Right kidney (tissue), 1 donor: ENCODE measurements at regions not wholly inside any gene's neighbourhood (a gene's known extent, or its start where the extent isn't known, plus 50 kb on each side); places are given as distances from the start of the nearest gene placed in this dataset.

Experiments
- DNase-seq: peaks from one replicate; pipeline ENCODE4 v3.0.0-alpha.2; 2016

DNA sequence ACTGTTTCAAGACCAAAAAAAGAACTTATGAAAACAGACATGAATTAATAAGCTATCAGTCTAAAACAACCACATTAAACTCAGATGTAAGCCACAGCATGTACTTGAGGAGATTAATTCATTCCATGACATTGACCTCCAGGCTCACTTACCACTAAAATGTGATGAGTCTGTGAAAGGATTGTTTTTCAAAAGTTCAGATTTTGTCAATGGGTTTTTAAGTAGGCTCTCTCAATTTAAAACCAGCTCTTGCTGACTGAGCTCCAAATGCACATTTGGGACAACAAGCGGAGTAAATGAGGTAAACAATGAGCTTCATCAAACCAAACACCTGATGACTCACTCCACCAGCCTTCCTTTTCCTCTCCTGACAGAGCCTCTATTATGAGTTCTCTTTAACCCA lies 197.0 kb downstream of the SIM1 start:
- DNase-seq = no peak

DNA sequence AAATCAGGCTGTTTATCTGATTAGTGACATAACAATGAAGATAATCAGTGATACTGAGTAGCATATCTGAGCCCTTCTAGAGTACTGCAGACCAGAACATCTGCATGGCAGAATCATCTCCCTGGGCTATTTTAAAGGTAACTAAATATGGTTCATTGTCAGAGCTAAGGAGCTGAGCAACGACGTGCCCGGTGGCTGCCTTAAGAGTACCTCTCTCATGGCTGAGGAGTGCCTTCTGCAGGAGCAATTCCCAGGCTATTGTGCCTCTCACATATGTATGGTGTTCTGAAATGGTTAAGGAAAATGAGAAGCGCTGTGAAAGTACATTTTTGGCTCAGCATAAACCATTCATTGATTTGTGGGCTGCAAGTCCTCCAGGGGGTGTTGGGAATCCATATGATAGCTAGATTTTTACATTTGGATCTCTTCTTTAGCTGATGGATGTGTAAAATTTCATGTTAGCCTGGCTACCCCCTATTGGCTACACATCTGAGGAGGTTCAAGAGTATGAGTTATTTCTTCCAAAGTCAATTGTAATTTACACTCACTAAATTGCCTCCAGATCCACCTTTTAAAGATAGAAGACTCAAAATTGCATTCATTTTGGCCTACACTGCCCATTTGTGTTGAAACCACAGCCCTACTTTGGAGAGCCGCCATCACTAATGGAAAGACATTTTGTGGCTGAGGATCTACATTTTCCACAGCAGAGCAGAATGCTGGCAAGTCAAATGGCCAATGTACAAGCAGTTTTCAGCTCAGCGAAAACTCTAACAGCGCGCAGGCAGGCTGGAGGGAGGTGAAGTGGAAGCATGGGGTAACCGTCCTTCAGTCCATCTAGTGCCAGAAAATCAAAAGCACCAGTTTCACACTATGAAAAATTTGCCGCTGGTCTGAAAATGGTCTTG lies 198.0 kb downstream of the SIM1 start:
- no peak for DNase-seq

- DNase-seq = no peak
Observed at GRCh38 chr6:100262086-100262485, 202.6 kb downstream of the SIM1 start.

DNA sequence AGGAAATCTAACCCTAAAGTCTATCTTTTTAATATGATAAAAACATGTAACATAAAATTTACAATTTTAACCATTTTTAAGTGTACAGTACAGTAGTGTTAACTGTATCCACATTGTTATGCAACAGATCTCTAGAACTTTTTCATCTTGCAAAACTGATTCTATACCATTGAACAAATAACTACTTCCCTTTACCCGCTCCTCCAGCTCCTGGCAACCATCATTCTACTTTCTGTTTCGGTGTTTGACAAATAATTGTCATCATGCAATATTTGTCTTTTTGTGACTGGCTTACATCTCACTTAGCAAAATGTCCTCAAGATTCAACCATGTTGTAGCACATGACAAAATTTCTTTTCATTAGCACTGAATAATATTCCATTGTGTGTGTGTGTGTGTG lies 203.2 kb downstream of the SIM1 start:
- no peak for DNase-seq

- DNase-seq = no peak
Observed at GRCh38 chr6:100260584-100260983, 204.1 kb downstream of the SIM1 start.

GRCh38 chr6:100259865-100260264 lies 204.9 kb downstream of the SIM1 start:
- DNase-seq = no peak

GRCh38 chr6:100258752-100259151 lies 206.0 kb downstream of the SIM1 start:
- no peak for DNase-seq

GRCh38 chr6:100257793-100258395 lies 206.8 kb downstream of the SIM1 start:
- peak; percentile 11 for DNase-seq

GRCh38 chr6:100255701-100256100 lies 209.0 kb downstream of the SIM1 start:
- no peak for DNase-seq

- DNase-seq = no peak
Observed at GRCh38 chr6:100247123-100247522, 217.6 kb downstream of the SIM1 start.

- no peak for DNase-seq
Observed at GRCh38 chr6:100246206-100246605, 218.5 kb downstream of the SIM1 start.

DNA sequence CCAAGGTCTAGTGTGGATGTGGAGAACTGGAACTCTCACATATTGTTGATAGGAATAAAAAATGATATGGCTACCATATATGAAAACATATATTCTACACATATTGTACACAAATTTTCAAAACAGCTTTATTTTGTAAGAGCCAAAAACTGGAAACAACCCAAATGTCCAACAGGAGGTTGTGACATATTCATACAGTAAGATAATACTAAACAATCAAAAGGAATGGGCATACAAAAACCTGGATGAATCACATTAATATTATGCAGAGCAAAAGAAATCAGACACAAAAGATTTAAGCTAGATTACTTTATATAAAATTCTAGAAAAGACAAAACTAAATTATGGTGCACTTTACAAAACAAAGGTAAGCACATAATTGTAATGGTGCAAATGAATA lies 223.9 kb downstream of the SIM1 start:
- no peak for DNase-seq

DNA sequence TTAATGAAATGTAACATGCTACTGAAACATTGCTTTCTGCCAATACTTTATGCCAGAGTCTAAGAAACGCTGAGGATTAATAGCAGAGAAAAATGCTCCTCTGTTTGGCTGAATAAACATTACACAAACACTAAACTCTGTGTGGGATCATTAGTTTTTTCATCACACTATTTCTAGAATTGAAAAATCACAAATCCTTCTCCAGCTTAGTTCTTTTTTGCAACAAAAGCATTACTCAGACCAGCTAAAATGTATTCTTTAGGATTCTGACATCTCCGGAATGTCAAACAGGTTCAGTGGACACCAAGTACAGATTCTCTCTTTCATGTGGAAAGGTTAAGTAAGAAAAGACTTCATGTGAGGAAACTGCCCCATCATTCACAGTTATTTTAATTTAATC lies 226.9 kb downstream of the SIM1 start:
- no peak for DNase-seq

DNA sequence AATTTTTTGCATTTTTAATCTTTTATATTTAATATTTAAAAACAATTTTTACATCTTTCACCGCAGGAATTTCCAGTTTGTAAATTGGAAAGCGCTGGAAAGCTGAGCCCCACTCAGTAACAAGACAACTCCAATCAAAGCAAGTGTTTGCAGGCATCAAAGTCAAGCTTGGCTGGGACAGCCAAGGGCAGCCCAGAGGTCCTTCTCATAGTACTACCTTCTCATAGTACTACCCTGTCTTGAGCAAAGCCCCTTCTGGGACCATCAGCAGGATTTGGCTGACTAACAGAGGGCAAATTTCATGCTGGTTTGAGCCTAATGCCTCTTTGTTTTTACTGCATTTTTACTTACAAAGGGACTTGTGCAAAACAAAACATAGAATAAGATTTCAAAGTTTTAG lies 228.3 kb downstream of the SIM1 start:
- DNase-seq = no peak

GRCh38 chr6:100235631-100236030 lies 229.1 kb downstream of the SIM1 start:
- no peak for DNase-seq

DNA sequence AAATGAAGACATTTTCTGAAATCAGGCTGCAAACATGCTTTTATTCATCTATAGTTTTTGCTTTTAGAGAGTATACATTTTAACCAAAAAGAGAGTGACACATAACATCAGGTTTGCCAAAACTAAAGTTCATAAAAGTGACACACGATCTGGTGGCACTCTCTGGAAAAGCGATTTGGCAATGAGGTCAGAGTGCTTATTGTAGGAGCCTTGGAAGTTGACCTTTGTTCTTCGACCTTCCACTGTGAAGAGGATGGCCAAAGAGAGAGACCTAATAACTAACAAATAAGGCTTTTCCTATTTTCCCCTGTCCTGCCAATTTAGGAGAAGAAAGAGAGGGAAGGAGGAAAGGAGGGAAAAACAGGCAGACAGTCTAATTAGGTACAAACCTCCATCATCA lies 230.1 kb downstream of the SIM1 start:
- DNase-seq = no peak

GRCh38 chr6:100232781-100233573 lies 231.7 kb downstream of the SIM1 start:
- DNase-seq = no peak

- DNase-seq = no peak
Observed at GRCh38 chr6:100230953-100231316, 233.8 kb downstream of the SIM1 start.

DNA sequence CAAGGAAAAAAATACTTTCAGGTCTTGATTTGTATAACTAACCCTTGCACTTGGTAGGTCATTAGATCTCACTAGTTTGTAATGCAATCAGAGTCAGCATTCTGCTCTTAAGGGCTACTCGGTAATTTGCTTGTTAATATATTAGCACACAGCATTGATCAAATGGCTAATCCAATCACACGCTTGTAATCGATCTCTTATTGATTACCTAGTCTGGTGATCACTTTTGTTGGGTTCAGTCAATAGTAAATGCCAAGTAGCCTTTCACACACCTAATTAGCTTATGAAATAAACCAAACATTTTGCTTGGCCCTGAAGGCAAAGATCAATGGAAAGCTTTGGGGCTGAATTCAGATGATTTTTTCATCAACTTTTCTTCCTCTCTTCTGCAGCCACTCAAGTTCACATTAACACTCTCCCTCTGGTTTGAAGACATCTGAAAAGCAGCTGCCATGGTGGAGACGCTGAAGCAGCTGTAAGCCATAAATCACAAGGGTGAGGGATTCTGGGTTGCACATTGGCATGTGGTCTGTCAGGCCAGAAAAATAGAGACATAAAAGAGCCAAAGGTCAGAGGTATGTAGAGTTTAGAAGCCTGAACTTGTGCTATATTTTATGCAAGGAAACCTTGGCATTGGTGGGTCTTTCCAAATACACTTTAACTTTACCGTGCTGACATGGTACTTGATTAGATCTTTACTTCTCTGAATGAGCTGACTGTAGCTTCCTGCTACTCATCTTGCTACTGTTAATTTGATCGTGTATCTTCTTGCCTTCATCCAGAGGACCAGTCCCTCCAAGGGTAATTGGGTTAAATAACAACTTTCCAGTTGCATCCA lies 234.4 kb downstream of the SIM1 start:
- DNase-seq = no peak

- no peak for DNase-seq
Observed at GRCh38 chr6:100229512-100229911, 235.2 kb downstream of the SIM1 start.

DNA sequence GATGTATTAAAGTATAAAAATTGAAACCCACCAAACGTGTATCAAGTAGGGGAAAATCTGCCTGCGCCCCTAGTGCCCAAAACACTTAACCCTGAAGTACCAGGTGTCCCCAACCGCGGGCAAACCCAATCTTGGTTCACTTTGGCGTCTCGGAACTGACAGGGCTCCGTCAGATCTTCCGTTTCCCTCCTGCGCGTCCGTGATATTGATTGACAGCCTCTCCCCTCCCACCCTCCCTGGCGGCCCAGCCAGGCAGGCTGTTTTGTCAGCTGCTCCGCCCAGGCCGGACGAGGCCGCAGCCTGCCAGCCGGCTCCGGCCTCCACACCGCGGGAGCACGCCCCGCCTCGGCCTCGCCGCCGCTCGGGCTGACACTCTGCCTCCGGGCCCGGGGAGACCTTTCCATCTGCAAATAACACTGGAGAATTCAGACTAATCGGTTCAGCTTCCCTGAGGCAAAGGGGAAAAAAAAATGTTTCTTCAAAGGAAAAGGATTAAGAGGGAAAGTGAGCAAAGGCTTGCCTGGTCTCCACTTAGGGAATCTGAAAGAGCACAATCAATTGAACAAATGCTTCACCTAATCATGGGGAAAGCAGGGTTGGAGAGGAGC lies 234.9 kb upstream of the MCHR2 start:
- DNase-seq = peak; percentile 76

DNA sequence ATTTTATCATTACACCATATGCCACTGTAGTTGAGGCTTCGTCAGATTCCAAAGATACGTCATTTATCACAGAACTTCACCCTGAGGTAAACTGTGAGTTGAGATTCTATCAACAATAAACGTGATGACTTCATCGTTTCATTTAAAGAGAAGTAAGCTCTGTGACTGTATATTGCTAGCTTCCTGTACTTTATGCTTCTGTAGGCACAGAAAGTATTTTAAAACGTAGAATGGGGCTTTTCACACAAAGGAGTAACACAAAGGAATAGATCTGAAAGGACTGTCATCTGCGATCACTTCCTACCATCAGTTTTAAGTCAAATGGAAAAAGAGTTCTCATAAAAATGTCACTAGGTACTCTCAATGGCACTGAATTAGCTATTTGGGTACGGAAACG lies 234.4 kb upstream of the MCHR2 start:
- DNase-seq = no peak
